ENCODE measurements at regions not wholly inside any gene's neighbourhood (a gene's known extent, or its start where the extent isn't known, plus 50 kb on each side); places are given as distances from the start of the nearest gene placed in this dataset.
"Not testable (repeated sequence)": the region's sequence is repeated elsewhere in the genome, so short reads cannot be mapped to it uniquely, and the experiment has no call there.

DNA sequence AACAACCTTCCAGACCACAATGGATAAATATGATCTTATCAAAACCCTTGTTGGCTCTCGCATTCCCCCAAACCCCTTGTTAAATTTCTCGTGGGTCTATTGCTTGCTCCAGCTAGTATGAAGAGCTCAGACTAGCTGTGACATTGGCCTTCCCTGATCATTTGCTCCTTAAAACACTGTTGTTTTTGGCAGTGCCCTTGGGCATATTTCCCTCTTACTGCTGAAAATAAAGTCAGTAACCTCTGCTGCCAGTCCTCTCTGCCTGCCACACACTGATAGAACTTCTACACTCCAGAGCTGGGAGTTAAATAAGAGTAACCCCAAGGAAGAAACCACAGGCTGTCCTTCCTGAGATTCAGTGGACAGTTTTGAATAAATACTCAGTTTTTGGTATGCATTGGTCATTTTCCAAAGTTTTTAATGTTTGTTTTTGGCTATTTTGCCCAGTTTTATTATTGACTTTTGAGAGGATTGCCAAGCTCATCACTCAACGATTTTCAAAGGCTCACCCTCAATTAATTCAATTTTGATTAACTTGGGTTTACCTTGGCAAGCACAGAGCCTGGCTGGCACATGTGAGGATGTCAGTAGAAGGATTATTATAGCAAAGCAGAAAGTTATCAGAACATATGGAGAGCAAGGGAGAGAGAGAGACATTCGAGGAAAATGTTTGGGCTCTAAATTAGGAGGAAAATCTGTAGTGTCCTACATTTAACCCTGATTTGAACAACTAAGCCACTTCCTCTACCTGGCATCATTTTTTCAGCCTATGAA, 84.3 kb upstream of the SYN3 start:
- DNase-seq (ENCODE audit: low spot score): no peak
- TF ChIP-seq, protein P1, sequence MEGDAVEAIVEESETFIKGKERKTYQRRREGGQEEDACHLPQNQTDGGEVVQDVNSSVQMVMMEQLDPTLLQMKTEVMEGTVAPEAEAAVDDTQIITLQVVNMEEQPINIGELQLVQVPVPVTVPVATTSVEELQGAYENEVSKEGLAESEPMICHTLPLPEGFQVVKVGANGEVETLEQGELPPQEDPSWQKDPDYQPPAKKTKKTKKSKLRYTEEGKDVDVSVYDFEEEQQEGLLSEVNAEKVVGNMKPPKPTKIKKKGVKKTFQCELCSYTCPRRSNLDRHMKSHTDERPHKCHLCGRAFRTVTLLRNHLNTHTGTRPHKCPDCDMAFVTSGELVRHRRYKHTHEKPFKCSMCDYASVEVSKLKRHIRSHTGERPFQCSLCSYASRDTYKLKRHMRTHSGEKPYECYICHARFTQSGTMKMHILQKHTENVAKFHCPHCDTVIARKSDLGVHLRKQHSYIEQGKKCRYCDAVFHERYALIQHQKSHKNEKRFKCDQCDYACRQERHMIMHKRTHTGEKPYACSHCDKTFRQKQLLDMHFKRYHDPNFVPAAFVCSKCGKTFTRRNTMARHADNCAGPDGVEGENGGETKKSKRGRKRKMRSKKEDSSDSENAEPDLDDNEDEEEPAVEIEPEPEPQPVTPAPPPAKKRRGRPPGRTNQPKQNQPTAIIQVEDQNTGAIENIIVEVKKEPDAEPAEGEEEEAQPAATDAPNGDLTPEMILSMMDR (IDR thresholded peaks at IDR 0.05): no peak
- no peak overlapping the region for H3K4me3 ChIP-seq
- no peak overlapping the region for H3K27ac ChIP-seq

DNA sequence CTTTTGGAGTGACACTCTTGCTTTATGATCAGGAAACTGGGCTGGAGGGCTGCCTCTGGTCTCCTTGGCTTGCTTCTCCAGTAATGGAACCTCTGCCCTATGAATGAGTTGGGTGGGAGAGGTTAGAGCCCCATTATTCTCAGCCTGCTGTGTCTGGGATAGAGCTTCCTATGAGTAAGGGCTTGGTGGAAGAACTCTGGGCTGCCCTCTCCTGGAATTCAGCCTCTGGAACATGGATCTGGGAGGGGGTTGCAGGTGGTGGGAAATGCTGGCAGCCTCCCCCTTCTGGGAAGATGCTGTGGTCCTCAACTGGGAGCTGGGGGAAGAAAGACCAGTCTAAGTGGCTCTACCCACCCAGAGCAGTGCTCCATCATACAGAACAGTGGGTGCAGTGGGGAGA, 81.8 kb upstream of the SYN3 start:
- Histone ChIP-seq H3K4me3 (no peak overlapping the region), H3K27ac (no peak overlapping the region)
- no peak for DNase-seq (ENCODE audit: low spot score)
- TF ChIP-seq, protein P1 (IDR thresholded peaks at IDR 0.05): no peak

DNA sequence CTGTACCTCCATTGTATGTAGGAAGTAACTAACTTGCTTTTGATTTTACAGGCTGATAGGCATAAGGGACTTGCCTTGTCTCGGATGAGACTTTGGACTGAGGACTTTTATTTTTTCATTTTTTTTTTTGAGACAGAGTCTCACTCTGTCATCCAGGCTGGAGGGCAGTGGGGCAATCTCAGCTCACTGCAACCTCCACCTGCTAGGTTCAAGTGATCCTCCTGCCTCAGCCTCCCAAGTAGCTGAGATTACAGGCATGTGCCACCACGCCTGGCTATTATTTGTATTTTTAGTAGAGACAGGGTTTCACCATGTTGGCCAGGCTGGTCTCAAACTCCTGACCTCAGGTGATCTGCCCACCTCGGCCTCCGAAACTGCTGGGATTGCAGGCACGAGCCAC, 80.2 kb upstream of the SYN3 start:
- DNase-seq (ENCODE audit: low spot score); H3K27ac ChIP-seq; H3K4me3 ChIP-seq: not testable (repeated sequence)

DNA sequence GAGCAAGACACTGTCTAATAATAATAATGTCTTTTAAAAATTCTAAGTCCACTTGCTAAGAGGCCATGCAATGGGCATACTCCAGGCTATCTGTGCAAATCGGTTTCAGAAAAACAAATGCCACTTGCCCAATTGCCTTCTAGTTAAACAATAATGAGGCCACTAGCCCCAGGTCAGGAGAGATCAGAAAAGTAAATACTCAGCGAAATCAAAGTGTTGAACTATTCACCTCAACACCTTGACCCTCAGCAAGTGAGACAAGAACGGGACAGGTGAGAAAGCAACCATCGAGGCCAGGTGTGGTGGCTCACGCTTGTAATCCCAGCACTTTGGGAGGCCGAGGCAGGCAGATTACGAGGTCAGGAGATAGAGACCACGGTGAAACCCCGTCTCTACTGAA, 72.3 kb upstream of the SYN3 start:
- Histone ChIP-seq H3K27ac (no peak overlapping the region), H3K4me3 (no peak overlapping the region)
- DNase-seq (ENCODE audit: low spot score): no peak
- TF ChIP-seq, protein P1 (IDR thresholded peaks at IDR 0.05): no peak

DNA sequence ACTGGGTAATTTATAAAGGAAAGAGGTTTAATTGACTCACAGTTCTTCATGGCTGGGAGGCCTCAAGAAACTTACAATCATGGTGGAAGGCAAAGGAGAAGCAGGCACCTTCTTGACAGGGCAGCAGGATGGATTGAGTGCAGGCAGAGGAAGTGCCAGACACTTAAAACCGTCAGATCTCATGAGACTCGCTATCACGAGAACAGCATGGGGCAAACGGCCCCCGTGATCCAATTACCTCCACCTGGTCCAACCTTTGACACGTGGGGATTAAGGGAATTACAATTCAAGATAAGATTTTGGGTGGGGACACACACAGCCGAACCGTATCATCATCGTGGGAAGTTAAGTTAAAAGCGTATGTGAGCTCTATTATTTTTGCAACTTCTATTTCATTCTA, 71.4 kb upstream of the SYN3 start:
- no peak overlapping the region for H3K27ac ChIP-seq
- no peak overlapping the region for H3K4me3 ChIP-seq
- TF ChIP-seq, protein P1 (IDR thresholded peaks at IDR 0.05): no peak
- no peak for DNase-seq (ENCODE audit: low spot score)

DNA sequence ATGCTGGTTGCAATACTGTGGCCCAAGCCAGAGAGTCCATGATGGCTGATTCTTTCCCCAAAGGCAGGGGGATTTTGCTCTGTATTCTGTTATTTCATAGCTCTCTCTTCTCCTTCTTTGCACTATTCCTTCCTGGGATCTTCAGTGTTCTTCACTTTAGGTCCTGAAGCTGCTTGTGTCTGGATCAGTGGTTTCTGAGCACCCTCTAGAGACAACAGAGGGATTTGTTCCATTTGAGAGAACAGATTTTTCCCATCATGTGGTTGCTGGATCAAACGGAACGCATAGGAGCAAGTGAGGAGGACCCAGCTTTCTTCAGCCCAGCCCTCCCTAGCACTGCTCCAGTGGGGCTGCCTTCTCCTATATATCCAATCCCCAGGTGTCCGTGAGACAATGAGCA, 68.7 kb upstream of the SYN3 start:
- no peak overlapping the region for H3K27ac ChIP-seq
- no peak for DNase-seq (ENCODE audit: low spot score)
- TF ChIP-seq, protein P1 (IDR thresholded peaks at IDR 0.05): no peak
- no peak overlapping the region for H3K4me3 ChIP-seq

DNA sequence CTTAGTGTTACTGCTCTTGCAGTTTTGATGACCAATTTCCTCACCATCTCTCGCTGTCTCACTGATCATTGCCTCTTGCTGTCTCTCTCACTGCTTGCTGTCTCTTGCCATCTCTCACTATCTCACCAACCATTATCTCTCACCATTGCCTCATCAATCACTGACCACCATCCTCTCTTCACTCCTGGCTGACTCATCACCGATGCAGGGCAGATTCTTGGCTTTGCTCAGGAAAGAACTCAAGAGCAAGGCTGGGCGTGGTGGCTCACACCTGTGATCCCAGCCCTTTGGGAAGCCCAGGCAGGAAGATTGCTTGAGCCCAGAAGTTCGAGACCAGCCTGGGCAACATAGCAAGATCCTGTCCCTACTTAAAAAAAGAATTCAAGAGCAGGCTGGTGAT, 66.3 kb upstream of the SYN3 start:
- TF ChIP-seq, protein P1 (IDR thresholded peaks at IDR 0.05): no peak
- DNase-seq (ENCODE audit: low spot score): no peak
- no peak overlapping the region for H3K27ac ChIP-seq
- no peak overlapping the region for H3K4me3 ChIP-seq

DNA sequence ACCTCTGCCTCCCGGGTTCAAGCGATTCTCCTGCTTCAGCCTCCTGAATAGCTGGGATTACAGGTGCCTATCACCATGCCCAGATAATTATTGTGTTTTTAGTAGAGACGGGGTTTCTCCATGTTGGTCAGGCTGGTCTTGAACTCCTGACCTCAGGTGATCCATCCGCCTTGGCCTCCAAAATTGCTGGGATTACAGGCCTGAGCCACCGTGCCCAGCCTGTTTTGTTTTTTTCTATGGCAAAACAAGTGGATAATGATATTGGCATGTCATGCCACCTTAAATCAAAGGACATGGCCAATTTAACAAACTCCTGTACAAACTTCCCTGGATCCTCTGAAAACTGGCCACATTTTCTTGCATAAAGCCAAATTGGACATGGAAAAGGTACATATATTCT, 64.3 kb upstream of the SYN3 start:
- H3K4me3 ChIP-seq; DNase-seq (ENCODE audit: low spot score); H3K27ac ChIP-seq: not testable (repeated sequence)

All from coronary artery (tissue), 2 donors.